ENCODE measurements at regions not wholly inside any gene's neighbourhood (a gene's known extent, or its start where the extent isn't known, plus 50 kb on each side); places are given as distances from the start of the nearest gene placed in this dataset.

DNA sequence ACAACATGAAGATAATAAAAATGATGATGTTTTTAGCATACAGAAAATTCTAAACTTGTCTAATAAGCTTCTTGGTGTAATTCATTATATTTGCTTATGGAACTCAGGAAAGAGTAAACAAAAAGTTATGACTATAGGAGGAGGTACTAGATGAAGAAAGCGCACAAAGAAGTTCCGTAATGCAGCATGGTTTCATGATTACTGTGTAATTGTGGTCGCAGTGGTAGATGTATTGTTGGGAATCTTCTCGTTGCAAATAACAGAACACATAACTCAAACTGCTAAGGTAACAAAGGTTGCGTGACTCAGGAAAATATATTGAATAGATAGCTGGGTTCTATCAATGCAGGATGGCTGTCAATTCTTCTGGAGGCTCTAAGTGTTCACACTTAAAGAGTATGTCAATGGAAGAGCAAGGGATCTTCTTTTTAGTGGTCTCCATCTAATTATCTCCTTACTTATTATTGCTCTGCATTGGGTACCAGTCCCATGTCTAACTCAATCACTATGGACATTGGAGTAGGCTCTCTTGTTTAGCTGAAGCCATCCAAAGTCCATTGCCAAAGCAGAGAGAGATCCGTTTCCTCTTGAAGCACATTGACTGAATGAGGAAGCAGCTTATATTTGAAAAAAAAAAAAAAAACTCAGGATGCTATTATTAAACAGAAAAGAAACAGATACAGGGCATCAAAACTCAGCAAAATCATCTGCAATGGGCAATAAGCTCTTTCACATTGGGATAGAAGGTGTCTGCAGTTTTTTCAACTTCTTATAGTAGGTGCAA is 283.4 kb upstream of the ATP2B1 start:
- CTCF ChIA-PET, result interaction anchor here (0.9 to 4.7 kb wide), 5 partner anchors 10 to 18 kb away, joined by 3 to 24 read pairs (median 4); no protein-coding TSS in a partner anchor
- POLR2A ChIA-PET, result no interaction called here
- TF ChIP-seq, protein P1, sequence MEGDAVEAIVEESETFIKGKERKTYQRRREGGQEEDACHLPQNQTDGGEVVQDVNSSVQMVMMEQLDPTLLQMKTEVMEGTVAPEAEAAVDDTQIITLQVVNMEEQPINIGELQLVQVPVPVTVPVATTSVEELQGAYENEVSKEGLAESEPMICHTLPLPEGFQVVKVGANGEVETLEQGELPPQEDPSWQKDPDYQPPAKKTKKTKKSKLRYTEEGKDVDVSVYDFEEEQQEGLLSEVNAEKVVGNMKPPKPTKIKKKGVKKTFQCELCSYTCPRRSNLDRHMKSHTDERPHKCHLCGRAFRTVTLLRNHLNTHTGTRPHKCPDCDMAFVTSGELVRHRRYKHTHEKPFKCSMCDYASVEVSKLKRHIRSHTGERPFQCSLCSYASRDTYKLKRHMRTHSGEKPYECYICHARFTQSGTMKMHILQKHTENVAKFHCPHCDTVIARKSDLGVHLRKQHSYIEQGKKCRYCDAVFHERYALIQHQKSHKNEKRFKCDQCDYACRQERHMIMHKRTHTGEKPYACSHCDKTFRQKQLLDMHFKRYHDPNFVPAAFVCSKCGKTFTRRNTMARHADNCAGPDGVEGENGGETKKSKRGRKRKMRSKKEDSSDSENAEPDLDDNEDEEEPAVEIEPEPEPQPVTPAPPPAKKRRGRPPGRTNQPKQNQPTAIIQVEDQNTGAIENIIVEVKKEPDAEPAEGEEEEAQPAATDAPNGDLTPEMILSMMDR (IDR thresholded peaks at IDR 0.05; ENCODE audit: control extremely low read depth, extremely low read depth, low read depth, missing control alignments), result no peak
- DNase-seq (ENCODE audit: extremely low spot score), result no peak

DNA sequence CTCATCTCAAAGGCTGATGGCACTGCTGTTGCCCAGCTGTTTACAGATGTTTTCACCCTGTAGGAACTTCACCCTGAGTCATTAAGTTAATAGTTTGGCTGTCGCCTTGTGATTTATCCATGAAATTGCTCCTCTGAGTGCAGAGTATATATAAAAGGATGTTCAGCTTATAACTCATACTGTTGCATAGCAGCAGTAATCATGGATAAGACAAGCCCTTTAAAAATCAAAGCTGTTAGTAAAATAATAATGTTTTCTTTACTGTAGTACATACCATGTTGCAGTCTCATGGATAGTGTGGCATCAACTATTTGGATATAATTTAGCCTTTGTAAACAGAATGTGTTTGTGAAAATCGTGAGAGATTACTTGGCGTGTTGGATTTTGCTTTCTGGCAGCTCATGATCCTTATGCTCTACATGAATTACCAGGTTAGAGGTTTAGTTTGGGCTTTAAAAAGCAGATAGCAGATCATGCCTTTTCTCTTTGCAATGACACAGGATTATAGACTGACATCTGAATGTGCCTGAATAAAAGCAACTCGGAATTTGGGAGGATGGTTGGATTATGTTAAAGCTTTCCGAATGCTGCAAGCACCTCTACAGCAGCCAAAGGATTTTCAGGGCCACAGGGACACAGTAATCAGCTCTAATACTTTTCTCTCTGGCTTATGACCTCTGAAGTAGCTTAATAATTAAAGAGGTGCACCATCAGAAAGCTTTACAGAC is 279.7 kb upstream of the ATP2B1 start:
- no peak for DNase-seq (ENCODE audit: extremely low spot score)
- TF ChIP-seq, protein P1 (IDR thresholded peaks at IDR 0.05; ENCODE audit: control extremely low read depth, extremely low read depth, low read depth, missing control alignments), result no peak
- ChIA-PET POLR2A (no interaction called here), CTCF (interaction anchor here (0.8 to 4.7 kb wide), 6 partner anchors 7 to 30 kb away, joined by 3 to 24 read pairs (median 4); no protein-coding TSS in a partner anchor)

DNA sequence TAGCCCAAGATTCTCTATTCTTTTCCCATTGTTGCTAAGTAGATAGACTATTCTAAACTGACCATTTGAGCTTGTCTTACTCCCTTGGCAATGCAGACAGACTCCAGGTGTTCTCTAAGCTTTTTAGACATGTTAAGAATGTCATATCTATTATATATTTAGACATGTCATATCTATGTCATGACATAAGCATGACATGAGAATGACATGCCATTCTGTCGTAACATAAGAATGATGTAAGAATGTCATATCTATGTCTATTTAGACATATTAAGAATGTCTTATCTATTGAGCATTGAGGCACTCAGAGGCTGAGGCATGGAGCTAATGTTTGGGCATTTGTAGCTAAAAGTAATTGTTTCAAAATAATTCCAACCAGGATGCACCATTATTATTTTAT is 277.3 kb upstream of the ATP2B1 start:
- ChIA-PET POLR2A (no interaction called here), CTCF (interaction anchor here (0.8 to 4.1 kb wide), 9 partner anchors 8 to 515 kb away, joined by 3 to 16 read pairs (median 3); no protein-coding TSS in a partner anchor)
- TF ChIP-seq, protein P1 (IDR thresholded peaks at IDR 0.05; ENCODE audit: control extremely low read depth, extremely low read depth, low read depth, missing control alignments), result no peak
- no peak for DNase-seq (ENCODE audit: extremely low spot score)

DNA sequence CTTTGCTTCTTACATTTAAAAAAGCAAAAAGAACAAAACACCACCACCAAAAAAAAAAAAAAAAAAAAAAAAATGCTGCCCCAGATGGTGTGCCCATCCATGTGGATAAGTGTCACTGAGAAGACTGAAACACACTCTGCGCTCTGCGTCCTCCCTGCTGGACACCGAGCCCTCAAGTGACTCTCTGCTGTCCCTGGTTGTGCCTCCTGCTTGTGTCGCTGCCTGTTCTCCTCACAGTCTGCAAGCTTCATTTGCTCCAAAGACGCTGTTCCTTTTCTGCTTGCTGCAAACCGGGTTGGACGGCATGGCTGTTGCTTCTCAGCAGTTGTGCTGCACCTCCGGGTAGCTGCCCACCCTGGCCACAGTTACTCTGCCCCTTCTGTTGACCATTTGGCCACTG is 276.2 kb upstream of the ATP2B1 start:
- TF ChIP-seq, protein P1 (IDR thresholded peaks at IDR 0.05; ENCODE audit: control extremely low read depth, extremely low read depth, low read depth, missing control alignments), result no peak

DNA sequence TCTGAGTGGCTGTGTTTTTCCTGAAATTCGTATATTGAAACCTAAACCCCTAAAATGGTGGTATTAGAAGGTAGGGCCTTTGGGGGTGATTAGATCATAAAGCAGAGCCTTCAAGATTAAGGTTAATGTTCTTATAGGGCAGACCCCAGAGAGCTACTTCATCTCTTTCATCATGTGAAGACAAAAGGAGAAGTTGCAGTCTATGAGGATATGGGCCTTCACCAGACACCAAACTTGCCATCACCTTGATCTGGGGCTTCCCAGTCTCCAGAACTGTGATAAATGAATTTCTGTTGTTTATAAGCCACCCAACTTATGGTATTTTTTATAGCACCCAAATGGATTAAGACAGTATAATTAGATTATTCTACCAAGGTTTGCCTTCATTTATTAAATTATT is 275.0 kb upstream of the ATP2B1 start:
- DNase-seq (ENCODE audit: extremely low spot score), result no peak
- POLR2A ChIA-PET, result no interaction called here

More for the DNA sequence above, 276.2 kb upstream of the ATP2B1 start:
- no peak for DNase-seq (ENCODE audit: extremely low spot score)
- CTCF ChIA-PET, result interaction anchor here (1.0 to 2.0 kb wide), 3 partner anchors 24 to 286 kb away, joined by 3 to 6 read pairs (median 3); no protein-coding TSS in a partner anchor
- POLR2A ChIA-PET, result no interaction called here

DNA sequence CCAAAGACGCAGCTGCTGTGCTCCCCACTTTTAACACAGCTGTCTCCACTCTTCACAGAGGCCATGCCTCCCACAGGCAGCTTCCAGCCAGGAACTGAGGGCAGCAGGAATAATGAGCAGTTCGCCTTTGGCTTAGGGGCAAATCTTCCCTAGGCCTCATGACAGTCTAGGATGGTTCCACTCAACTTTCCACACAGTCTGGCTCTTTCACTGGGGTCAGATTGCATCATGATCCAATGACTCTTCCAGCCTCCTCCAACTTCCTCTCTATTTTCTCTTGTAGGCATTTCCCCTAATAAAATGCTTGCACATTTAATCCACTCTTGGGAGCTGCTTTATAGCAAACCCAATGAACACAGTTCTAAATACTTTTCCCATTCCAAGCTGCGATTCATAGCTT is 271.6 kb upstream of the ATP2B1 start:
- no peak for DNase-seq (ENCODE audit: extremely low spot score)
- ChIA-PET CTCF (interaction anchor here (0.9 to 1.3 kb wide), 5 partner anchors 9 to 436 kb away, joined by 3 to 4 read pairs (median 3); no protein-coding TSS in a partner anchor), POLR2A (no interaction called here)
- TF ChIP-seq, protein P1 (IDR thresholded peaks at IDR 0.05; ENCODE audit: control extremely low read depth, extremely low read depth, low read depth, missing control alignments), result no peak

More for the DNA sequence above, 275.0 kb upstream of the ATP2B1 start:
- TF ChIP-seq, protein P1 (IDR thresholded peaks at IDR 0.05; ENCODE audit: control extremely low read depth, extremely low read depth, low read depth, missing control alignments), result no peak
- CTCF ChIA-PET, result interaction anchor here (1.1 to 1.5 kb wide), 3 partner anchors 12 to 36 kb away, joined by 4 to 6 read pairs (median 4); no protein-coding TSS in a partner anchor

Data from GM10248 (cell line).